ENCODE measurements at regions not wholly inside any gene's neighbourhood (a gene's known extent, or its start where the extent isn't known, plus 50 kb on each side); places are given as distances from the start of the nearest gene placed in this dataset.

DNA sequence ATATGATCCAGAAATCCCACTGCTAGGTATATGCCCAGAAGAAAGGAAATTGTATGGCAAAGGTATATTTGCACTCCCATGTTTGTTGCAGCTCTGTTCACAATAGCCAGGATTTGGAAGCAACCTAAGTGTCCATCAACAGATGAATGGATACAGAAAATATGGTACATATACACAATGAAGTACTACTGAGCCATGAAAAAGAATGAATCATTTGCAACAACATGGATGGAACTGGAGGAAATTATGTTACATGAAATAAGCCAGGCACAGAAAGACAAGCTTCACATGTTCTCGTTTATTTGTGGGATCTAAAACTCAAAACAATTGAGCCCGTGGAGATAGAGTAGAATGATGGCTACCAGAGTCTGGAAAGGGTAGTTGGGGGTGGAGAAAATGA is 55.5 kb upstream of the BDH1 start (continued):
- TF ChIP-seq MAFK (IDR thresholded peaks at IDR 0.05; ENCODE audit: low read depth, low read length): no peak
- TF ChIP-seq, protein P1, sequence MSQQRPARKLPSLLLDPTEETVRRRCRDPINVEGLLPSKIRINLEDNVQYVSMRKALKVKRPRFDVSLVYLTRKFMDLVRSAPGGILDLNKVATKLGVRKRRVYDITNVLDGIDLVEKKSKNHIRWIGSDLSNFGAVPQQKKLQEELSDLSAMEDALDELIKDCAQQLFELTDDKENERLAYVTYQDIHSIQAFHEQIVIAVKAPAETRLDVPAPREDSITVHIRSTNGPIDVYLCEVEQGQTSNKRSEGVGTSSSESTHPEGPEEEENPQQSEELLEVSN (IDR thresholded peaks at IDR 0.05): no peak
- TF ChIP-seq GABPA (IDR thresholded peaks at IDR 0.05; ENCODE audit: borderline replicate concordance, insufficient read depth, low read length): no peak
- TF ChIP-seq RAD21 (IDR thresholded peaks at IDR 0.05 in 1 of 2, conservative IDR thresholded peaks at IDR 0.05 in 1 of 2; ENCODE audit: low read depth in 2 of 2, low read length in 2 of 2): no peak
- TF ChIP-seq, protein P2, sequence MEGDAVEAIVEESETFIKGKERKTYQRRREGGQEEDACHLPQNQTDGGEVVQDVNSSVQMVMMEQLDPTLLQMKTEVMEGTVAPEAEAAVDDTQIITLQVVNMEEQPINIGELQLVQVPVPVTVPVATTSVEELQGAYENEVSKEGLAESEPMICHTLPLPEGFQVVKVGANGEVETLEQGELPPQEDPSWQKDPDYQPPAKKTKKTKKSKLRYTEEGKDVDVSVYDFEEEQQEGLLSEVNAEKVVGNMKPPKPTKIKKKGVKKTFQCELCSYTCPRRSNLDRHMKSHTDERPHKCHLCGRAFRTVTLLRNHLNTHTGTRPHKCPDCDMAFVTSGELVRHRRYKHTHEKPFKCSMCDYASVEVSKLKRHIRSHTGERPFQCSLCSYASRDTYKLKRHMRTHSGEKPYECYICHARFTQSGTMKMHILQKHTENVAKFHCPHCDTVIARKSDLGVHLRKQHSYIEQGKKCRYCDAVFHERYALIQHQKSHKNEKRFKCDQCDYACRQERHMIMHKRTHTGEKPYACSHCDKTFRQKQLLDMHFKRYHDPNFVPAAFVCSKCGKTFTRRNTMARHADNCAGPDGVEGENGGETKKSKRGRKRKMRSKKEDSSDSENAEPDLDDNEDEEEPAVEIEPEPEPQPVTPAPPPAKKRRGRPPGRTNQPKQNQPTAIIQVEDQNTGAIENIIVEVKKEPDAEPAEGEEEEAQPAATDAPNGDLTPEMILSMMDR (IDR thresholded peaks at IDR 0.05; ENCODE audit: control extremely low read depth in 1 of 3, insufficient read depth in 1 of 3, low read depth in 1 of 3, low read length in 3 of 3): no peak

Data from H1 (cell line).